ENCODE measurements at regions not wholly inside any gene's neighbourhood (a gene's known extent, or its start where the extent isn't known, plus 50 kb on each side); places are given as distances from the start of the nearest gene placed in this dataset.

GRCh38 chrX:131854581-131854980 is 168.5 kb upstream of the STK26 start:
- no peak for TF ChIP-seq MEIS1 (CRISPR knock-in tag; IDR thresholded peaks at IDR 0.05; ENCODE audit: borderline replicate concordance)
- no peak for TF ChIP-seq ZNF785 (tag by site-specific recombination; IDR thresholded peaks at IDR 0.05)

All from HEK293 (cell line).